ENCODE measurements at regions not wholly inside any gene's neighbourhood (a gene's known extent, or its start where the extent isn't known, plus 50 kb on each side); places are given as distances from the start of the nearest gene placed in this dataset.

GRCh38 chr1:118828038-118828437, 160.1 kb downstream of the TBX15 start:
- Histone ChIP-seq H3K9me3 (ENCODE audit: control insufficient read depth, low read length) (no peaks in the 10 kb centered on the region), H3K36me3 (ENCODE audit: control insufficient read depth, insufficient read depth, low read length) (no peaks in the 10 kb centered on the region), H3K4me2 (ENCODE audit: low read length) (no peak overlapping the region), H3K27ac (no peak overlapping the region), H2AFZ (no peak overlapping the region), H3K79me2 (no peaks in the 10 kb centered on the region), H3K4me3 (ENCODE audit: low read depth, low read length) (no peak overlapping the region), H3K4me1 (no peaks in the 10 kb centered on the region), H3K27me3 (ENCODE audit: control insufficient read depth, insufficient read depth, low read length) (no peaks in the 10 kb centered on the region), H3K9ac (no peak overlapping the region)
- TF ChIP-seq CTCF (IDR thresholded peaks at IDR 0.05), result no peak

- H3K36me3 ChIP-seq (ENCODE audit: control insufficient read depth, insufficient read depth, low read length), result no peaks in the 10 kb centered on the region
- no peaks in the 10 kb centered on the region for H3K9me3 ChIP-seq (ENCODE audit: control insufficient read depth, low read length)
- TF ChIP-seq CTCF (IDR thresholded peaks at IDR 0.05), result no peak
- H3K4me2 ChIP-seq (ENCODE audit: low read length), result no peak overlapping the region
- no peak overlapping the region for H3K27ac ChIP-seq
- no peak overlapping the region for H3K4me3 ChIP-seq (ENCODE audit: low read depth, low read length)
- H2AFZ ChIP-seq, result no peak overlapping the region
- no peak overlapping the region for H3K9ac ChIP-seq
- no peaks in the 10 kb centered on the region for H3K4me1 ChIP-seq
- H3K79me2 ChIP-seq, result no peaks in the 10 kb centered on the region
- H3K27me3 ChIP-seq (ENCODE audit: control insufficient read depth, insufficient read depth, low read length), result no peaks in the 10 kb centered on the region
Observed at GRCh38 chr1:118827636-118828035, 160.5 kb downstream of the TBX15 start.

GRCh38 chr1:118827207-118827606, 160.9 kb downstream of the TBX15 start:
- Histone ChIP-seq H3K27ac (no peak overlapping the region), H3K27me3 (ENCODE audit: control insufficient read depth, insufficient read depth, low read length) (no peaks in the 10 kb centered on the region), H3K4me3 (ENCODE audit: low read depth, low read length) (no peak overlapping the region), H3K36me3 (ENCODE audit: control insufficient read depth, insufficient read depth, low read length) (no peaks in the 10 kb centered on the region), H3K4me2 (ENCODE audit: low read length) (no peak overlapping the region), H3K79me2 (no peaks in the 10 kb centered on the region), H3K4me1 (no peaks in the 10 kb centered on the region), H2AFZ (no peak overlapping the region), H3K9me3 (ENCODE audit: control insufficient read depth, low read length) (no peaks in the 10 kb centered on the region), H3K9ac (no peak overlapping the region)
- no peak for TF ChIP-seq CTCF (IDR thresholded peaks at IDR 0.05)

DNA sequence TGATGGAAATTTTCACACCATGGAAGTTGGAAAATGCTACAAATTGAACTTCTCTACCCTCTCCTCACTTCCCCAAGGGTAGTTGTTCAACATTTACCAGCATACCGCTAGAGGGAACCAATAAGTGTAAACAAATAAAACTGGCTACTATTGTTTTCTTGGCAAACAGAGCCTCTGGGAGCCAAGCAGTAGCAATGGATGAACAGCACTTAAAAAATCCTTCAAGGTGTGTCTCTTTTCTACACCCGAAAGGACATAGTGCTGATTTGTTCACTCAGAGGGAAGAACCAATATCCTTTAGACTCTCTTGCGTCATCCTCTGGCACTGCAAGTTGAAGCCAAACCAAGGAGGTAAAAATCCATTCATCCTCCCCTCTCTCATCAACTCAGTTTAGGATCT, 161.5 kb downstream of the TBX15 start:
- Histone ChIP-seq H3K27ac (no peak overlapping the region), H3K36me3 (ENCODE audit: control insufficient read depth, insufficient read depth, low read length) (no peaks in the 10 kb centered on the region), H3K9ac (no peak overlapping the region), H3K4me1 (no peaks in the 10 kb centered on the region), H3K4me2 (ENCODE audit: low read length) (no peak overlapping the region), H2AFZ (no peak overlapping the region), H3K27me3 (ENCODE audit: control insufficient read depth, insufficient read depth, low read length) (no peaks in the 10 kb centered on the region), H3K79me2 (no peaks in the 10 kb centered on the region), H3K4me3 (ENCODE audit: low read depth, low read length) (no peak overlapping the region), H3K9me3 (ENCODE audit: control insufficient read depth, low read length) (no peaks in the 10 kb centered on the region)
- TF ChIP-seq CTCF (IDR thresholded peaks at IDR 0.05), result no peak

- Histone ChIP-seq H3K4me2 (ENCODE audit: low read length) (no peak overlapping the region), H3K27ac (no peak overlapping the region), H3K27me3 (ENCODE audit: control insufficient read depth, insufficient read depth, low read length) (no peaks in the 10 kb centered on the region), H3K9ac (no peak overlapping the region), H3K4me1 (no peaks in the 10 kb centered on the region), H3K9me3 (ENCODE audit: control insufficient read depth, low read length) (no peaks in the 10 kb centered on the region), H3K4me3 (ENCODE audit: low read depth, low read length) (no peak overlapping the region), H3K36me3 (ENCODE audit: control insufficient read depth, insufficient read depth, low read length) (no peaks in the 10 kb centered on the region), H2AFZ (no peak overlapping the region), H3K79me2 (no peaks in the 10 kb centered on the region)
- TF ChIP-seq CTCF (IDR thresholded peaks at IDR 0.05), result no peak
Observed at GRCh38 chr1:118825619-118826018, 162.5 kb downstream of the TBX15 start.

All from parathyroid adenoma (tissue), 2 donors.